Fibroblast of skin of abdomen (primary cell): ENCODE measurements at regions not wholly inside any gene's neighbourhood (a gene's known extent, or its start where the extent isn't known, plus 50 kb on each side); places are given as distances from the start of the nearest gene placed in this dataset.

Experiments
- DNase-seq: peaks from one replicate; pipeline ENCODE4 v3.0.0-alpha.2; 2013

GRCh38 chr11:133787379-133788141, 57.8 kb downstream of the SPATA19 start:
- DNase-seq: no peak

- no peak for DNase-seq
These were observed 59.4 kb downstream of the SPATA19 start for GRCh38 chr11:133785795-133786340.

GRCh38 chr11:133784359-133784758, 61.0 kb downstream of the SPATA19 start:
- no peak for DNase-seq

DNA sequence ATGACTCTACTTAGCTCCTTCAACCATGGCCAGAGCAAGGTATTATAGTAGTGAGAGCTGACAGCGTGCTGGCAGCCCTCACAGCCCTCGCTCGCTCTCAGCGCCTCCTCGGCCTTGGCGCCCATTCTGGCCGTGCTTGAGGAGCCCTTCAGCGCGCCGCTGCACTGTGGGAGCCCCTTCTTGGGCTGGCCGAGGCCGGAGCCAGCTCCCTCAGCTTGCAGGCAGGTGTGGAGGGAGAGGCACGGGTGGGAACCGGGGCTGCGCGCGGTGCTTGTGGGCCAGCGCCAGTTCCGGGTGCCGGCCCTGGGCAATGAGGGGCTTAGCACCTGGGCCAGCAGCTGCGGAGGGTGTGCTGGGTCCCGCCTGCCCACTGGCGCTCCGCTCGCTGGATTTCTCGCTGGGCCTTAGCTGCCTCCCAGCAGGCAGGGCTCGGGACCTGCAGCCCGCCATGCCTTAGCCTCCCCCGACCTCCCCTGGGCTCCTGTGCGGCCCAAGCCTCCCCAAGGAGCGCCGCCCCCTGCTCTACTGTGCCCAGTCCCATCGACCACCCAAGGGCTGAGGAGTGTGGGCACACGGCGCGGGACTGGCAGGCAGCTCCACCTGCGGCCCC, 63.1 kb downstream of the SPATA19 start:
- no peak for DNase-seq

GRCh38 chr11:133778161-133778560, 67.2 kb downstream of the SPATA19 start:
- DNase-seq: no peak

GRCh38 chr11:133776671-133777367, 68.5 kb downstream of the SPATA19 start:
- DNase-seq: no peak

- no peak for DNase-seq
These were observed 82.8 kb downstream of the SPATA19 start for GRCh38 chr11:133762538-133762937.

DNA sequence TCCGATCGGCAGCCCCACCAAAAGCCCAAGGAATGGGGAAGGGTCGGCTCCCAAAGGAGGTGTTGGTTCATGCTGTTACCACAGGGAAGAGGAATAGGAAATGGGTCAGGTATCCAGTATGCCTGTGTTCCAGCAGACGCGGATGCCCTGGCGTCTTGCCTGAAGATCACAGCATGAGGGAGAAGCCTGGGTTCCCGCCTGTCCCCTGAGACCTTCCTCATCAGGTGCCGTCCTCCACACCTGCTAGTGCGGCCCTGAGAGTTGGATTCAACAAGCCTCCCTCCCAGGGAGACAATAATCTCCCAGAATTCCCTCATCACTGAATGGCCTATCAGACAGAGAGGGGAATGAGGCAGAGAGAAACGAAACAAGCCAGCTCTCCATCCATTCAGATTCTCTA, 92.2 kb downstream of the SPATA19 start:
- DNase-seq: no peak

GRCh38 chr11:133749841-133750240, 95.5 kb downstream of the SPATA19 start:
- DNase-seq: no peak

- no peak for DNase-seq
These were observed 97.9 kb downstream of the SPATA19 start for GRCh38 chr11:133747409-133747808.

DNA sequence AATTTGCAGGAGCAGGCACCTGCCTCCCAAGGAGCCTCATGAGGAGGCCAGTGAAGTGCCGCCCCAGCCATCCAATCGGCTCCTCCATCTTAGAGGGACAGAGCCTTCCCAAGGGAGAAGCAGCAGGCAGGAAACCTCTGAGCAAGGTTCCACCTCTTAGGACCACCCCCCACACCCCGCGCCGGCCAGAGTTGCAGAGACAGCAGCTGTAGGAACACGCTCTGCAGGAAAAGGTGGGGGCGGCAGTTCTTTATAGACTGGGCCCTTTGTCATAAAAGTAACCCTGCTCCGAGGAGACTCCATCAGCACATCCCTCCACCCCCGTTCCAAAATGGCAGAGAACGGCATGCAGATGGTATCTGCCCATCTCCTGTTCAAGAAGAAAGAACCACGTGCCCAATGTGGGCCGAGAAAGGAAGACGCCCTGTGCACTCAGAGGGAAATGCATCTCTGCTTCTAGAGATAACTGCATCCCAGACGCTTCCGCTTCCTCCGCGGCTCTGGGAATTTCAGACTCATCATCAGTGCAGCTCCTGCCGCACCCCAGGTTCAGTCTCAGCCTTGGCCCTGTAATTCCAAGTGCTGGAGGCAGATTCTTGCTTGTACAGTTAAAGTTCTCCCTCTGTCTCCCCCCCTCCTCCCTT, 98.5 kb downstream of the SPATA19 start:
- no peak for DNase-seq

- no peak for DNase-seq
These were observed 99.5 kb downstream of the SPATA19 start for GRCh38 chr11:133745791-133746190.

- DNase-seq: no peak
These were observed 103.0 kb downstream of the SPATA19 start for GRCh38 chr11:133742353-133742752.

- DNase-seq: no peak
These were observed 104.3 kb downstream of the SPATA19 start for GRCh38 chr11:133740963-133741362.

- no peak for DNase-seq
These were observed 105.8 kb downstream of the SPATA19 start for GRCh38 chr11:133739481-133739880.

DNA sequence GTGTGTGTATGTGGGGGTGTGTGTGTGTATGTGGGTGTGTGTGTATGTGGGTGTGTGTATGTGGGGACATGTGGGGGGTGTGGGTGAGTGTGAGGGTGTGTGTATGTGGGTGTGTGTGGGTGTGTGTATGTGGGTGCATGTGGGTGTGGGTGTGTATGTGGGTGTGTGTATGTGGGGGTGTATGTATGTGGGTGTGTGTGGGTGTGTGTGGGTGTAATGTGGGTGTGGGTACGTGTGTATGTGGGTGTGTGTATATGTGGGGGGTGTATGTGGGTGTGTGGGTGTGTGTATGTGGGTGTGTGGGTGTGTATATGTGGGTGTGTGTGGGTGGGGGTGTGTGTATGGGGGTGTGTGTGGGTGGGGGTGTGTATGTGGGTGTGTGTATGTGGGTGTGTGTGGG, 106.7 kb downstream of the SPATA19 start:
- no peak for DNase-seq

GRCh38 chr11:133733631-133734030, 111.7 kb downstream of the SPATA19 start:
- no peak for DNase-seq

GRCh38 chr11:133732109-133732674, 113.1 kb downstream of the SPATA19 start:
- DNase-seq: no peak

GRCh38 chr11:133727774-133728173, 117.5 kb downstream of the SPATA19 start:
- DNase-seq: no peak

DNA sequence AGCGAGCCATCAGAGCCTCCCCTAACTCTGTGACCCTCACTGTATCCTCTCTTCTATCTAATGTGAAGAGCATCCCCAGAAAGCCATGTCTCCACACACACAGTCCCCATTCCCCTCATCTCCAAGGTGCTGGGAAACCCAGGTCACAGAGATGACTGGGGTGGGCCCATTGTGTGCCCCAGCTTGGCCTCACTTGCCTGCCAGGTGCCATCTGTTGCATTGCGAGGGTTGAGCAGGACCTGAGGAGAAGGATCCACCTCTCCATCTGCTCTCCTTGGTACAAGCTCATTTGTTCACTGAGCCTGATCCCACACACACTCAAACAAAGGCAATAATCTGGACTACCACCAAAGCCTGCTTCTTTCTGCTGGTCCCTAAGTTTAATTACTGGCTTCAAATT, 118.8 kb downstream of the SPATA19 start:
- no peak for DNase-seq

GRCh38 chr11:133724116-133724515, 121.2 kb downstream of the SPATA19 start:
- DNase-seq: no peak

GRCh38 chr11:133723056-133723455, 122.3 kb downstream of the SPATA19 start:
- no peak for DNase-seq

DNA sequence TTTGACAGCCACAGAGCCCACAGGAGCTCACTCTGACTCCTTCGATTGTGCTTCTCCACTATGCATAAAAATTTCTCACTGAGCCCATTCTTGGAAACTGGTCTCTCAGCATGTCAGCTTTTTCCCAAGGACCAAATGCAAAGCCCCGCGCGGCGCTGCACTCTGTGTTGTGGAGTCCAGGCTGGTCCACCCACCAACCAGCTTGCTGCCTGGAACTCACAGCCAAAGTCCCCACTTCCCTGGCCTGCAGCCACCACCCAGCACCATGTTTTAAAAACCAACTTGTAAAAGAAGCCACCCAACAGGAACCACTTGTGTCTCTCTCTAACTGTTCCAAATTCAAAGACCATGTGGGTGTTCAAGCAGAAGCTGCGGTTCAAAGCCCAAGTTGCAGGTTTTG, 124.4 kb downstream of the SPATA19 start:
- DNase-seq: no peak
